ENCODE measurements at regions not wholly inside any gene's neighbourhood (a gene's known extent, or its start where the extent isn't known, plus 50 kb on each side); places are given as distances from the start of the nearest gene placed in this dataset.
A peak's percentile ranks its signal among the peaks of the same experiment; 100 is the strongest.

GRCh38 chr4:152247271-152247975 lies 288.5 kb downstream of the FBXW7 start:
- H3K4me1 Mint-ChIP-seq, result peaks cover 10% of the 10 kb centered on the region
- no peaks in the 10 kb centered on the region for H3K9me3 Mint-ChIP-seq (ENCODE audit: low read depth)
- ATAC-seq (no peak), DNase-seq (no peak)
- H3K4me3 Mint-ChIP-seq, result no peak overlapping the region
- no peaks in the 10 kb centered on the region for H3K36me3 Mint-ChIP-seq
- CTCF ChIA-PET, result no interaction called here
- H3K27me3 Mint-ChIP-seq, result peaks cover 19% of the 10 kb centered on the region
- no peak overlapping the region for H3K27ac Mint-ChIP-seq

- ATAC-seq, result peak; percentile 23
- CTCF ChIA-PET, result no interaction called here
- no peak for DNase-seq
- no peaks in the 10 kb centered on the region for H3K36me3 Mint-ChIP-seq
- H3K9me3 Mint-ChIP-seq (ENCODE audit: low read depth), result no peaks in the 10 kb centered on the region
- no peak overlapping the region for H3K27ac Mint-ChIP-seq
- no peak overlapping the region for H3K4me3 Mint-ChIP-seq
- peaks cover 16% of the 10 kb centered on the region for H3K27me3 Mint-ChIP-seq
- peaks cover 10% of the 10 kb centered on the region for H3K4me1 Mint-ChIP-seq
Measured at GRCh38 chr4:152246659-152247058, 289.2 kb downstream of the FBXW7 start.

GRCh38 chr4:152245680-152246079 lies 290.2 kb downstream of the FBXW7 start:
- peaks cover 15% of the 10 kb centered on the region for H3K27me3 Mint-ChIP-seq
- ATAC-seq, result no peak
- no peaks in the 10 kb centered on the region for H3K36me3 Mint-ChIP-seq
- no peaks in the 10 kb centered on the region for H3K9me3 Mint-ChIP-seq (ENCODE audit: low read depth)
- H3K4me1 Mint-ChIP-seq, result peaks cover 10% of the 10 kb centered on the region
- CTCF ChIA-PET, result no interaction called here
- H3K27ac Mint-ChIP-seq, result no peak overlapping the region
- H3K4me3 Mint-ChIP-seq, result no peak overlapping the region
- DNase-seq, result no peak

- Mint-ChIP-seq H3K36me3 (no peaks in the 10 kb centered on the region), H3K4me1 (peaks cover 10% of the 10 kb centered on the region), H3K9me3 (ENCODE audit: low read depth) (no peaks in the 10 kb centered on the region), H3K4me3 (no peak overlapping the region), H3K27ac (no peak overlapping the region), H3K27me3 (peaks cover 15% of the 10 kb centered on the region)
- DNase-seq, result no peak
- CTCF ChIA-PET, result no interaction called here
- no peak for ATAC-seq
Measured at GRCh38 chr4:152244659-152245058, 291.2 kb downstream of the FBXW7 start.

GRCh38 chr4:152243896-152244595 lies 291.8 kb downstream of the FBXW7 start:
- Mint-ChIP-seq H3K27ac (no peak overlapping the region), H3K4me1 (peaks cover 10% of the 10 kb centered on the region), H3K9me3 (ENCODE audit: low read depth) (no peaks in the 10 kb centered on the region), H3K36me3 (no peaks in the 10 kb centered on the region), H3K4me3 (no peak overlapping the region), H3K27me3 (peaks cover 15% of the 10 kb centered on the region)
- no peak for DNase-seq
- CTCF ChIA-PET, result no interaction called here
- ATAC-seq, result no peak

- Mint-ChIP-seq H3K36me3 (no peaks in the 10 kb centered on the region), H3K4me1 (peaks cover 10% of the 10 kb centered on the region), H3K27me3 (peaks cover 15% of the 10 kb centered on the region), H3K27ac (no peak overlapping the region), H3K9me3 (ENCODE audit: low read depth) (no peaks in the 10 kb centered on the region), H3K4me3 (no peak overlapping the region)
- no peak for DNase-seq
- CTCF ChIA-PET, result no interaction called here
- no peak for ATAC-seq
Measured at GRCh38 chr4:152243206-152243605, 292.7 kb downstream of the FBXW7 start.

- Mint-ChIP-seq H3K27me3 (peaks cover 9% of the 10 kb centered on the region), H3K4me3 (no peak overlapping the region), H3K36me3 (no peaks in the 10 kb centered on the region), H3K4me1 (peaks cover 3% of the 10 kb centered on the region), H3K27ac (no peak overlapping the region), H3K9me3 (ENCODE audit: low read depth) (no peaks in the 10 kb centered on the region)
- CTCF ChIA-PET, result no interaction called here
- no peak for DNase-seq
- no peak for ATAC-seq
Measured at GRCh38 chr4:152240232-152240631, 295.7 kb downstream of the FBXW7 start.

GRCh38 chr4:152239216-152239615 lies 296.7 kb downstream of the FBXW7 start:
- ATAC-seq (no peak), DNase-seq (no peak)
- no peaks in the 10 kb centered on the region for H3K36me3 Mint-ChIP-seq
- peaks cover 3% of the 10 kb centered on the region for H3K4me1 Mint-ChIP-seq
- peaks cover 9% of the 10 kb centered on the region for H3K27me3 Mint-ChIP-seq
- CTCF ChIA-PET, result no interaction called here
- H3K4me3 Mint-ChIP-seq, result no peak overlapping the region
- peaks cover 3% of the 10 kb centered on the region for H3K9me3 Mint-ChIP-seq (ENCODE audit: low read depth)
- H3K27ac Mint-ChIP-seq, result no peak overlapping the region

- DNase-seq (no peak), ATAC-seq (no peak)
- Mint-ChIP-seq H3K4me1 (no peaks in the 10 kb centered on the region), H3K4me3 (no peak overlapping the region), H3K27ac (no peak overlapping the region), H3K36me3 (peaks cover 2% of the 10 kb centered on the region), H3K9me3 (ENCODE audit: low read depth) (peaks cover 3% of the 10 kb centered on the region), H3K27me3 (no peaks in the 10 kb centered on the region)
- CTCF ChIA-PET, result no interaction called here
Measured at GRCh38 chr4:152236519-152237056, 299.3 kb downstream of the FBXW7 start.

GRCh38 chr4:152235718-152236117 lies 300.2 kb downstream of the FBXW7 start:
- Mint-ChIP-seq H3K27ac (no peak overlapping the region), H3K27me3 (no peaks in the 10 kb centered on the region), H3K36me3 (peaks cover 2% of the 10 kb centered on the region), H3K4me1 (no peaks in the 10 kb centered on the region), H3K9me3 (ENCODE audit: low read depth) (peaks cover 3% of the 10 kb centered on the region), H3K4me3 (no peak overlapping the region)
- CTCF ChIA-PET, result no interaction called here
- DNase-seq (no peak), ATAC-seq (no peak)

GRCh38 chr4:152234571-152234970 lies 301.3 kb downstream of the FBXW7 start:
- CTCF ChIA-PET, result no interaction called here
- DNase-seq, result no peak

GRCh38 chr4:152232271-152232670 lies 303.6 kb downstream of the FBXW7 start:
- Mint-ChIP-seq H3K36me3 (peaks cover 2% of the 10 kb centered on the region), H3K4me1 (no peaks in the 10 kb centered on the region), H3K27ac (no peak overlapping the region), H3K27me3 (no peaks in the 10 kb centered on the region), H3K9me3 (ENCODE audit: low read depth) (peaks cover 3% of the 10 kb centered on the region), H3K4me3 (no peak overlapping the region)
- CTCF ChIA-PET, result no interaction called here
- no peak for DNase-seq
- no peak for ATAC-seq

More at GRCh38 chr4:152234571-152234970, 301.3 kb downstream of the FBXW7 start:
- Mint-ChIP-seq H3K36me3 (peaks cover 2% of the 10 kb centered on the region), H3K4me3 (no peak overlapping the region), H3K27me3 (no peaks in the 10 kb centered on the region), H3K4me1 (no peaks in the 10 kb centered on the region), H3K27ac (no peak overlapping the region), H3K9me3 (ENCODE audit: low read depth) (peaks cover 3% of the 10 kb centered on the region)
- no peak for ATAC-seq

GRCh38 chr4:152229782-152230289 lies 306.1 kb downstream of the FBXW7 start:
- Mint-ChIP-seq H3K9me3 (ENCODE audit: low read depth) (peaks cover 3% of the 10 kb centered on the region), H3K4me1 (no peaks in the 10 kb centered on the region), H3K27ac (no peak overlapping the region), H3K36me3 (peaks cover 2% of the 10 kb centered on the region), H3K4me3 (no peak overlapping the region), H3K27me3 (no peaks in the 10 kb centered on the region)
- ATAC-seq, result no peak
- CTCF ChIA-PET, result no interaction called here
- no peak for DNase-seq

GRCh38 chr4:152225680-152226079 lies 310.2 kb downstream of the FBXW7 start:
- Mint-ChIP-seq H3K27ac (no peak overlapping the region), H3K4me1 (no peaks in the 10 kb centered on the region), H3K4me3 (no peak overlapping the region), H3K27me3 (no peaks in the 10 kb centered on the region), H3K9me3 (ENCODE audit: low read depth) (no peaks in the 10 kb centered on the region), H3K36me3 (no peaks in the 10 kb centered on the region)
- ATAC-seq (no peak), DNase-seq (no peak)
- CTCF ChIA-PET, result no interaction called here

Measured in activated CD8-positive, alpha-beta memory T cell treated with anti-CD3 and anti-CD28 coated beads, Interleukin-2, amount 10 ng/mL, durations not matched to agents 7 days and 5 days (primary cell).